GM21825 (cell line): ENCODE measurements at regions not wholly inside any gene's neighbourhood (a gene's known extent, or its start where the extent isn't known, plus 50 kb on each side); places are given as distances from the start of the nearest gene placed in this dataset.

Experiments
- ATAC-seq: cut with Tn5 transposase; IDR thresholded peaks from one replicate; pipeline ENCODE4 v1.9.1; 2021; ENCODE audit warnings: mild to moderate bottlenecking, moderate library complexity; ENCODE audit not compliant: unreplicated experiment

DNA sequence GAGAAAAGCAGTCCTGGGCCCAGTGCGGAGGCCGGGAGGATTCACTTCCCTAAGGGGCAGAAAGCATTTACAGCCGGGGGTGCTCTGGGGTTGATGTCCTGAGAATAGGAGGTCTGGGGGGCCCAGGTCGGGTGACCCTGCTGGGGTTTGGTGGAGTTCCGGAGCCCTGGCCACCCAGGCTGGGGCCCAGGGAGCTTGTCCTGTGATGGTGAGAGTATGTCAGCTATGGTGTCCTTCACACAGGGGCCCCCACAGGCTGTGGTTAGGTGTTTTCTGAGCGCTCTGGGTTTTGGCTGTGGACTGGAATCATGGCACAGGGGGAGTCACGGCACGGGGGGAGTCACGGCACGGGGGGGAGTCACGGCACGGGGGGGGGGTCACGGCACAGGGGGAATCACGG lies 54.5 kb upstream of the TMEM18 start:
- no peak for ATAC-seq

DNA sequence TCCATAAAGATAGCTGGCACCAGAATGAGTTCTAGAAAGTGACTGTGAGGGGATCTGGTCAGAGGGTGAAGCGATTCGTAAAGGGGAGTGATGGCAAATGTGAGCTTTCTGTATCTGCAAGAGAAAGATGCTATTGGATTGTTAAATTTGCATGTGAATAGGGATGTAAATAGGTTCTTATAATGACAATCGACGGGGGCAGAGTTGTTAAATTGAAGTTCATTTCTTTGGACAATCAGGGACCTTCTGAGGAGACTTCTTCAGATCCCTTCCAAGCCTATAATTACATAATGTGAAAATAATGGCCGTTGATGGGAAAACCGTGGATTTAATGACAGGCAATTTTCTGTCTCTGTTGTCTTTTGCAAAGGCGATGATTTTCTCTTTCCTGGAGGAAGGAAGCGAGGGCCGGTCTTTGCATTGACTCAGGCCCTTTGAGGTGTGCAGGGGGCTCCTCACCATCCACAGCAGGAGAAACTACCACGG lies 52.2 kb upstream of the TMEM18 start:
- ATAC-seq = no peak

DNA sequence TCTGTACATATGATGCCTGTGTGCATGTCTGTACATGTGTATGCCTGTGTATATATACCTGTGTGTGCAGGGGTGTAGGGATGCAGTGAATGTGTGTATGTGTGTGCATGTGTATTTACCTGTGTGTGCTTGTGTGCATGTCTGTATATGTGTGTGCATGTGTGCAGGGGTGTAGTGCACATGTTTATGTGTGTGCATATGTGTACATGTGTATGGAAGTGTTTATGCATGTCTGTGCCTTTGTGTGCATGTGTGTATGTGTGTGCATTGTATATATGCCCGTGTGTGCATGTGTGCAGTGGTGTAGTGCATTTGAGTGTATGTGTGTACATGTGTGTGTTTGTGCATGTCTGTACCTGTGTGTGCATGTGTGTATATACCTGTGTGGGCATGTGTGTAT lies 51.0 kb upstream of the TMEM18 start:
- no peak for ATAC-seq

GRCh38 chr2:727071-727470 lies 49.9 kb upstream of the TMEM18 start:
- ATAC-seq = peak; percentile 76
